ENCODE measurements at regions not wholly inside any gene's neighbourhood (a gene's known extent, or its start where the extent isn't known, plus 50 kb on each side); places are given as distances from the start of the nearest gene placed in this dataset.

GRCh38 chr12:105862163-105862821, 276.5 kb downstream of the NUAK1 start:
- H3K4me3 ChIP-seq (ENCODE audit: low read depth, low read length): no peak overlapping the region
- no peak for TF ChIP-seq CTCF (IDR thresholded peaks at IDR 0.05; ENCODE audit: insufficient read depth, low read length, poor library complexity, severe bottlenecking)
- no peaks in the 10 kb centered on the region for H3K36me3 ChIP-seq (ENCODE audit: control insufficient read depth, insufficient read depth, low read length)
- no peak for DNase-seq (ENCODE audit: low read depth)
- no peaks in the 10 kb centered on the region for H3K27me3 ChIP-seq (ENCODE audit: control insufficient read depth, insufficient read depth, low read length)

- no peak for DNase-seq (ENCODE audit: low read depth)
- H3K36me3 ChIP-seq (ENCODE audit: control insufficient read depth, insufficient read depth, low read length): no peaks in the 10 kb centered on the region
- no peak overlapping the region for H3K4me3 ChIP-seq (ENCODE audit: low read depth, low read length)
- TF ChIP-seq CTCF (IDR thresholded peaks at IDR 0.05; ENCODE audit: insufficient read depth, low read length, poor library complexity, severe bottlenecking): no peak
- H3K27me3 ChIP-seq (ENCODE audit: control insufficient read depth, insufficient read depth, low read length): no peaks in the 10 kb centered on the region
These were observed 274.4 kb downstream of the NUAK1 start for GRCh38 chr12:105864316-105864715.

- Histone ChIP-seq H3K36me3 (ENCODE audit: control insufficient read depth, insufficient read depth, low read length) (no peaks in the 10 kb centered on the region), H3K27me3 (ENCODE audit: control insufficient read depth, insufficient read depth, low read length) (no peaks in the 10 kb centered on the region), H3K4me3 (ENCODE audit: low read depth, low read length) (no peak overlapping the region)
- DNase-seq (ENCODE audit: low read depth): no peak
- TF ChIP-seq CTCF (IDR thresholded peaks at IDR 0.05; ENCODE audit: insufficient read depth, low read length, poor library complexity, severe bottlenecking): no peak
These were observed 273.9 kb downstream of the NUAK1 start for GRCh38 chr12:105864901-105865300.

GRCh38 chr12:105865886-105866285, 272.9 kb downstream of the NUAK1 start:
- Histone ChIP-seq H3K4me3 (ENCODE audit: low read depth, low read length) (no peak overlapping the region), H3K36me3 (ENCODE audit: control insufficient read depth, insufficient read depth, low read length) (no peaks in the 10 kb centered on the region), H3K27me3 (ENCODE audit: control insufficient read depth, insufficient read depth, low read length) (no peaks in the 10 kb centered on the region)
- TF ChIP-seq CTCF (IDR thresholded peaks at IDR 0.05; ENCODE audit: insufficient read depth, low read length, poor library complexity, severe bottlenecking): no peak
- DNase-seq (ENCODE audit: low read depth): no peak

- DNase-seq (ENCODE audit: low read depth): no peak
- H3K36me3 ChIP-seq (ENCODE audit: control insufficient read depth, insufficient read depth, low read length): no peaks in the 10 kb centered on the region
These were observed 264.6 kb downstream of the NUAK1 start for GRCh38 chr12:105874121-105874520.

More at GRCh38 chr12:105874121-105874520, 264.6 kb downstream of the NUAK1 start:
- H3K4me3 ChIP-seq (ENCODE audit: low read depth, low read length): no peak overlapping the region
- no peaks in the 10 kb centered on the region for H3K27me3 ChIP-seq (ENCODE audit: control insufficient read depth, insufficient read depth, low read length)
- TF ChIP-seq CTCF (IDR thresholded peaks at IDR 0.05; ENCODE audit: insufficient read depth, low read length, poor library complexity, severe bottlenecking): no peak

Measured in kidney epithelial cell (primary cell).